HG03064 (cell line): ENCODE measurements at regions not wholly inside any gene's neighbourhood (a gene's known extent, or its start where the extent isn't known, plus 50 kb on each side); places are given as distances from the start of the nearest gene placed in this dataset.
"Not testable (repeated sequence)": the region's sequence is repeated elsewhere in the genome, so short reads cannot be mapped to it uniquely, and the experiment has no call there.

Experiments
- ATAC-seq: cut with Tn5 transposase; IDR thresholded peaks from one replicate; pipeline ENCODE4 v1.9.1; 2021; ENCODE audit warnings: low read depth; ENCODE audit not compliant: unreplicated experiment

- no peak for ATAC-seq
Measured at GRCh38 chr4:20124317-20125026, 127.2 kb upstream of the SLIT2 start.

- no peak for ATAC-seq
Measured at GRCh38 chr4:20122198-20122988, 129.3 kb upstream of the SLIT2 start.

- no peak for ATAC-seq
Measured at GRCh38 chr4:20119141-20119540, 132.6 kb upstream of the SLIT2 start.

- no peak for ATAC-seq
Measured at GRCh38 chr4:20109391-20109790, 142.3 kb upstream of the SLIT2 start.

- no peak for ATAC-seq
Measured at GRCh38 chr4:20106921-20107320, 144.8 kb upstream of the SLIT2 start.

- no peak for ATAC-seq
Measured at GRCh38 chr4:20101831-20102230, 149.9 kb upstream of the SLIT2 start.

- no peak for ATAC-seq
Measured at GRCh38 chr4:20096911-20097310, 154.8 kb upstream of the SLIT2 start.

- no peak for ATAC-seq
Measured at GRCh38 chr4:20095805-20096541, 155.7 kb upstream of the SLIT2 start.

GRCh38 chr4:20091781-20092180, 159.9 kb upstream of the SLIT2 start:
- no peak for ATAC-seq

GRCh38 chr4:20087522-20087911, 164.2 kb upstream of the SLIT2 start:
- ATAC-seq, result no peak

- no peak for ATAC-seq
Measured at GRCh38 chr4:20086799-20087521, 164.7 kb upstream of the SLIT2 start.

GRCh38 chr4:20086067-20086798, 165.5 kb upstream of the SLIT2 start:
- no peak for ATAC-seq

GRCh38 chr4:20085653-20086052, 166.1 kb upstream of the SLIT2 start:
- no peak for ATAC-seq

- no peak for ATAC-seq
Measured at GRCh38 chr4:20085156-20085555, 166.5 kb upstream of the SLIT2 start.

- no peak for ATAC-seq
Measured at GRCh38 chr4:20084488-20084887, 167.2 kb upstream of the SLIT2 start.

GRCh38 chr4:20078644-20079043, 173.1 kb upstream of the SLIT2 start:
- ATAC-seq, result no peak

- no peak for ATAC-seq
Measured at GRCh38 chr4:20075248-20075871, 176.3 kb upstream of the SLIT2 start.

GRCh38 chr4:20074450-20074849, 177.3 kb upstream of the SLIT2 start:
- no peak for ATAC-seq

- ATAC-seq, result no peak
Measured at GRCh38 chr4:20065952-20066351, 185.8 kb upstream of the SLIT2 start.

- ATAC-seq, result not testable (repeated sequence)
Measured at GRCh38 chr4:20062857-20063256, 188.8 kb upstream of the SLIT2 start.
